GM12878 (cell line): ENCODE measurements at regions not wholly inside any gene's neighbourhood (a gene's known extent, or its start where the extent isn't known, plus 50 kb on each side); places are given as distances from the start of the nearest gene placed in this dataset.

Experiments
- ATAC-seq: fragments of 200-7000 bp; cut with Tn5 transposase; 3 replicates; pipeline ENCODE4 v1.9.1; 2020; ENCODE audit warnings: mild to moderate bottlenecking, moderate library complexity
- BruUV-seq: library from RNA; stranded (reverse); fragments of 400-500 nt; replicated peaks from 2 replicates; lab custom pipeline; 2021; lab: Mats Ljungman, UMichigan
- CTCF ChIA-PET: fragments of 300-600 bp; sonication (Branson Sonifier 250); formaldehyde crosslinking; extraction: SDS; loops from one replicate; lab custom pipeline; 2021; ENCODE audit warnings: inconsistent platforms; lab: Yijun Ruan, JAX
- POLR2A ChIA-PET: fragments of 350-600 bp; formaldehyde crosslinking; extraction: SDS; loops from one replicate; lab custom pipeline; 2021; ENCODE audit warnings: inconsistent platforms; lab: Charles Lee
- RAD21 ChIA-PET: fragments of 300-600 bp; sonication (Branson Sonifier 250); formaldehyde crosslinking; loops from one replicate; lab custom pipeline; 2023; ENCODE audit warnings: antibody characterized with exemption; ENCODE audit not compliant: unreplicated experiment; lab: Charles Lee
- SMC1A ChIA-PET: fragments of 300-600 bp; sonication (Branson Sonifier 250); formaldehyde crosslinking; loops from one replicate; lab custom pipeline; 2023; ENCODE audit not compliant: unreplicated experiment, uncharacterized antibody; lab: Charles Lee
- DNase-seq: peaks from one replicate; pipeline ENCODE4 v3.0.0-alpha.2; 2011; ENCODE audit warnings: low read depth, low spot score
- FAIRE-seq: peaks from 3 replicates; lab custom pipeline; 2011; peaks lifted over from hg19 to GRCh38; lab: Jason Lieb, UNC
- H2AFZ ChIP-seq: 2 replicates; pipeline ENCODE4 v1.6.0; 2011; ENCODE audit warnings: low read depth, low read length, control low read depth; ENCODE audit not compliant: control insufficient read depth
- H3K27ac ChIP-seq: 2 replicates; pipeline ENCODE4 v1.5.1; 2011; ENCODE audit warnings: control low read depth; ENCODE audit not compliant: control insufficient read depth, insufficient read depth
- H3K27me3 ChIP-seq, 2 experiments: replicated peaks in 1 of 2; 2 replicates each; pipeline versions ENCODE4 v1.6.0 to v1.6.1; 2011; ENCODE audit warnings: low read length in 1 of 2; ENCODE audit not compliant: control insufficient read depth in 2 of 2, insufficient read depth in 2 of 2
- H3K36me3 ChIP-seq, 2 experiments: 2 replicates each; pipeline ENCODE4 v1.5.1; 2011; ENCODE audit warnings: low read length in 1 of 2; ENCODE audit not compliant: control insufficient read depth in 2 of 2, insufficient read depth in 2 of 2
- H3K4me1 ChIP-seq: 2 replicates; pipeline ENCODE4 v1.6.1; 2011; ENCODE audit warnings: mild to moderate bottlenecking, low read length, moderate library complexity, mixed read lengths; ENCODE audit not compliant: control insufficient read depth, insufficient read depth
- H3K4me2 ChIP-seq: 2 replicates; pipeline ENCODE4 v1.6.0; 2011; ENCODE audit warnings: control low read depth; ENCODE audit not compliant: control insufficient read depth, insufficient read depth
- H3K4me3 ChIP-seq: fragments of 200-600 bp; sonication (generic); 2 replicates; pipeline ENCODE4 v1.5.1; 2016
- H3K79me2 ChIP-seq: 2 replicates; pipeline ENCODE4 v1.6.0; 2011; ENCODE audit warnings: low read length; ENCODE audit not compliant: control insufficient read depth, insufficient read depth
- H3K9ac ChIP-seq: 2 replicates; pipeline ENCODE4 v1.8.0; 2011; ENCODE audit warnings: low read length, control low read depth, mixed read lengths; ENCODE audit not compliant: control insufficient read depth, insufficient read depth
- H3K9me3 ChIP-seq: replicated peaks from 3 replicates; pipeline ENCODE4 v1.5.1; 2011; ENCODE audit warnings: mild to moderate bottlenecking, low read length; ENCODE audit not compliant: control insufficient read depth, insufficient read depth
- H4K20me1 ChIP-seq: 2 replicates; pipeline ENCODE4 v1.6.0; 2011; ENCODE audit not compliant: control insufficient read depth, insufficient read depth
- EGR1 ChIP-seq, 2 experiments: IDR thresholded peaks; 1 replicate in 1 of 2; 2 replicates in 1 of 2; pipeline ENCODE4 v1.6.1; 2011 to 2012; ENCODE audit warnings: low read depth in 2 of 2, low read length in 2 of 2, borderline replicate concordance in 1 of 2, mild to moderate bottlenecking in 1 of 2, moderate library complexity in 1 of 2
- HDGF ChIP-seq: fragments of 450-650 bp; IDR thresholded peaks from 2 replicates; pipeline ENCODE4 v1.6.1; 2016; ENCODE audit warnings: antibody characterized with exemption
- JUND ChIP-seq: IDR thresholded peaks from 2 replicates; pipeline ENCODE4 v1.6.1; 2012; ENCODE audit warnings: low read depth, mild to moderate bottlenecking, low read length, improper control_type of control experiment, moderate library complexity
- MYB ChIP-seq: fragments of 150-350 bp; IDR thresholded peaks from 2 replicates; pipeline ENCODE4 v1.6.1; 2014; ENCODE audit warnings: mild to moderate bottlenecking, low read depth, low read length, borderline replicate concordance
- NR2C1 ChIP-seq: fragments of 450-650 bp; IDR thresholded peaks from 2 replicates; pipeline ENCODE4 v1.6.1; 2017; ENCODE audit warnings: antibody characterized with exemption, mild to moderate bottlenecking, moderate library complexity
- PAX8 ChIP-seq: fragments of 450-650 bp; IDR thresholded peaks from 2 replicates; pipeline ENCODE4 v1.6.1; 2017; ENCODE audit warnings: mild to moderate bottlenecking, moderate library complexity
- RELA ChIP-seq: fragments of 450-650 bp; IDR thresholded peaks from 2 replicates; pipeline ENCODE4 v1.8.0; 2014; ENCODE audit warnings: borderline replicate concordance; ENCODE audit not compliant: partially characterized antibody
- SP1 ChIP-seq: IDR thresholded peaks from one replicate; pipeline ENCODE4 v1.6.1; 2011; ENCODE audit warnings: low read depth, low read length
- STAT3 ChIP-seq: IDR thresholded peaks from 2 replicates; pipeline ENCODE4 v1.6.1; 2011; ENCODE audit warnings: low read depth, low read length, improper control_type of control experiment
- ZBED1 ChIP-seq: IDR thresholded peaks from 2 replicates; pipeline ENCODE4 v1.6.1; 2016; ENCODE audit warnings: borderline replicate concordance
- WGBS: methylation state at CpG from one replicate; pipeline ENCODE4 v1.1.6; 2016; ENCODE audit warnings: low lambda C conversion rate; ENCODE audit not compliant: insufficient replicate concordance, insufficient coverage; ENCODE audit errors: missing lambda C conversion rate; 5-methylcytosine and 5-hydroxymethylcytosine counted together
- in situ Hi-C: fragments of 300-500 bp; cut with MboI; formaldehyde crosslinking; loops from 9 replicates; pipeline ENCODE4 v1.14.3; 2018; ENCODE audit warnings: mixed read lengths
- intact Hi-C: fragments of 100-400 bp; cut with micrococcal nuclease; formaldehyde crosslinking; loops from one replicate; pipeline ENCODE4 v1.14.2; 2022; ENCODE audit not compliant: unreplicated experiment
- TF ChIP-seq, protein P1 (sequence below): IDR thresholded peaks from 2 replicates; pipeline ENCODE4 v1.6.1; 2011; ENCODE audit warnings: low read depth, low read length, improper control_type of control experiment, borderline replicate concordance
- TF ChIP-seq, protein P2 (sequence below): IDR thresholded peaks from 2 replicates; pipeline ENCODE4 v1.6.1; 2011; ENCODE audit warnings: borderline replicate concordance, low read depth, mild to moderate bottlenecking, moderate library complexity, mixed read lengths, low read length; ENCODE audit not compliant: insufficient read depth; ENCODE audit errors: extremely low read length
- TF ChIP-seq, protein P3 (sequence below): IDR thresholded peaks from 2 replicates; pipeline ENCODE4 v1.6.1; 2011; ENCODE audit warnings: low read depth, mild to moderate bottlenecking, low read length, moderate library complexity, borderline replicate concordance; ENCODE audit errors: extremely low read depth

DNA sequence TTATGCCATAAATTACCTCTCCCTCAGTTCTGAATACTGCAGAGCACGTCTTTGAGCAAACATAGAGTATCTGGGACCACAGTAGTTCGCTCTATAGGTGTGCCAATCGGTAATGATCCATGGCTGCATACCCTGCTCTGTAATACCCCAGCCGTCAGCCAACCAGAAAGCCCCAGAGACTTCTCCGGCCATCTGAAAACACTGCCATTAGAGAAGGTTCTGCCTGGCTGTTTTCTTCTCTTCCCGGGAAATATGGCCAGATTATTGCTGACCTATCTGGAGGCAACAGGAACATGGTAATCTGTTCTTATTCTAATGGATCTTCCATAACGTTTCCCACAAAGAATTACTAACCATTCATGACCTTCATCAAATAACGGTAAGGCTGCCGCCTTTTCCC lies 139.9 kb downstream of the RPS12 start:
- no peak overlapping the region for H3K4me3 ChIP-seq
- no peak overlapping the region for H3K4me2 ChIP-seq
- no peaks in the 10 kb centered on the region for H3K36me3 ChIP-seq
- 37% methylated on average over 9 of the region's 9 CpGs for WGBS
- intact Hi-C loops = loop anchor here (10.0 kb wide), 1 partner anchor 279 kb away; no protein-coding TSS in a partner anchor
- TF ChIP-seq JUND = no peak
- no peak for TF ChIP-seq EGR1 (IDR thresholded peaks at IDR 0.05; ENCODE audit: borderline replicate concordance in 1 of 2, low read depth in 2 of 2, low read length in 2 of 2)
- TF ChIP-seq MYB = no peak
- TF ChIP-seq ZBED1 = no peak
- TF ChIP-seq RELA = no peak
- TF ChIP-seq, protein P1, sequence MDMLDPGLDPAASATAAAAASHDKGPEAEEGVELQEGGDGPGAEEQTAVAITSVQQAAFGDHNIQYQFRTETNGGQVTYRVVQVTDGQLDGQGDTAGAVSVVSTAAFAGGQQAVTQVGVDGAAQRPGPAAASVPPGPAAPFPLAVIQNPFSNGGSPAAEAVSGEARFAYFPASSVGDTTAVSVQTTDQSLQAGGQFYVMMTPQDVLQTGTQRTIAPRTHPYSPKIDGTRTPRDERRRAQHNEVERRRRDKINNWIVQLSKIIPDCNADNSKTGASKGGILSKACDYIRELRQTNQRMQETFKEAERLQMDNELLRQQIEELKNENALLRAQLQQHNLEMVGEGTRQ = no peak
- TF ChIP-seq, protein P2, sequence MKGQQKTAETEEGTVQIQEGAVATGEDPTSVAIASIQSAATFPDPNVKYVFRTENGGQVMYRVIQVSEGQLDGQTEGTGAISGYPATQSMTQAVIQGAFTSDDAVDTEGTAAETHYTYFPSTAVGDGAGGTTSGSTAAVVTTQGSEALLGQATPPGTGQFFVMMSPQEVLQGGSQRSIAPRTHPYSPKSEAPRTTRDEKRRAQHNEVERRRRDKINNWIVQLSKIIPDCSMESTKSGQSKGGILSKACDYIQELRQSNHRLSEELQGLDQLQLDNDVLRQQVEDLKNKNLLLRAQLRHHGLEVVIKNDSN = no peak
- no peak for TF ChIP-seq HDGF
- no peak for TF ChIP-seq NR2C1
- no peak for TF ChIP-seq PAX8
- TF ChIP-seq STAT3 = no peak
- TF ChIP-seq, protein P3, sequence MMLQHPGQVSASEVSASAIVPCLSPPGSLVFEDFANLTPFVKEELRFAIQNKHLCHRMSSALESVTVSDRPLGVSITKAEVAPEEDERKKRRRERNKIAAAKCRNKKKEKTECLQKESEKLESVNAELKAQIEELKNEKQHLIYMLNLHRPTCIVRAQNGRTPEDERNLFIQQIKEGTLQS = no peak
- no peak for TF ChIP-seq SP1
- H4K20me1 ChIP-seq = no peaks in the 10 kb centered on the region
- H3K9me3 ChIP-seq = no peaks in the 10 kb centered on the region
- POLR2A ChIA-PET = no interaction called here
- no peaks in the 10 kb centered on the region for H3K79me2 ChIP-seq
- no peak for FAIRE-seq
- RAD21 ChIA-PET = no interaction called here
- BruUV-seq = no TSS peak
- no peaks in the 10 kb centered on the region for H3K4me1 ChIP-seq
- no peak overlapping the region for H2AFZ ChIP-seq
- CTCF ChIA-PET = no interaction called here
- in situ Hi-C loops = no loop called here
- H3K9ac ChIP-seq = no peak overlapping the region
- H3K27me3 ChIP-seq = no peaks in the 10 kb centered on the region
- H3K27ac ChIP-seq = no peak overlapping the region
- no peak for ATAC-seq
- DNase-seq = no peak
- SMC1A ChIA-PET = no interaction called here
